ENCODE measurements at regions not wholly inside any gene's neighbourhood (a gene's known extent, or its start where the extent isn't known, plus 50 kb on each side); places are given as distances from the start of the nearest gene placed in this dataset.

GRCh38 chr10:62732841-62733653, 71.5 kb upstream of the ADO start:
- Histone ChIP-seq H3K9me3 (replicated peaks; ENCODE audit: control insufficient read depth, insufficient read depth, low read length) (no peaks in the 10 kb centered on the region), H3K36me3 (ENCODE audit: control insufficient read depth in 2 of 2, extremely low read depth in 1 of 2, insufficient read depth in 2 of 2, low read length in 2 of 2) (no peaks in the 10 kb centered on the region), H3K4me2 (ENCODE audit: insufficient read depth, low read length) (no peak overlapping the region), H3K9ac (replicated peaks; ENCODE audit: extremely low read depth, insufficient read depth, low read length) (no peak overlapping the region), H3K4me3 (replicated peaks in 1 of 3; ENCODE audit: insufficient read depth in 1 of 3, low read depth in 1 of 3, low read length in 3 of 3) (no peak overlapping the region), H3K4me1 (ENCODE audit: control insufficient read depth, extremely low read depth, insufficient read depth, low read length) (no peaks in the 10 kb centered on the region), H3K9me1 (replicated peaks; ENCODE audit: control insufficient read depth, extremely low read depth, insufficient read depth, low read length) (no peaks in the 10 kb centered on the region), H3K27me3 (ENCODE audit: control insufficient read depth in 2 of 2, insufficient read depth in 2 of 2, low read length in 2 of 2) (peaks cover 0 to 6% of the 10 kb centered on the region in 2 experiments), H2AFZ (ENCODE audit: low read depth, low read length) (no peak overlapping the region), H3K27ac (ENCODE audit: insufficient read depth, low read depth, low read length) (no peak overlapping the region), H4K20me1 (replicated peaks; ENCODE audit: control insufficient read depth, extremely low read depth, insufficient read depth, low read length) (no peaks in the 10 kb centered on the region), H3K79me2 (ENCODE audit: control insufficient read depth, insufficient read depth, low read length) (no peaks in the 10 kb centered on the region)
- no peak for DNase-seq (ENCODE audit: low read depth, low spot score)
- POLR2A ChIA-PET: no interaction called here
- TF ChIP-seq POLR2A (IDR thresholded peaks at IDR 0.05; ENCODE audit: low read depth, low read length) (no peak), FOS (IDR thresholded peaks at IDR 0.05; ENCODE audit: borderline replicate concordance, insufficient read depth, low read length) (no peak), JUN (IDR thresholded peaks at IDR 0.05; ENCODE audit: borderline replicate concordance, insufficient read depth, insufficient read length, low read depth) (no peak), MAX (IDR thresholded peaks at IDR 0.05; ENCODE audit: insufficient read depth, insufficient read length) (no peak), EZH2 (IDR thresholded peaks at IDR 0.05; ENCODE audit: borderline replicate concordance, low read depth, low read length, severe bottlenecking) (no peak), GATA2 (IDR thresholded peaks at IDR 0.05; ENCODE audit: insufficient read depth, insufficient read length, low read depth, low read length) (no peak), MYC (IDR thresholded peaks at IDR 0.05; ENCODE audit: low read depth, low read length) (no peak), CTCF (IDR thresholded peaks at IDR 0.05; ENCODE audit: extremely low read depth in 1 of 2, insufficient read depth in 1 of 2, low read depth in 1 of 2, low read length in 2 of 2) (no peak)
- intact Hi-C loops (cut with micrococcal nuclease): no loop called here
- no TSS peak for BruUV-seq (replicated peaks)
- dilution Hi-C loops (cut with MboI; ENCODE audit: extremely low pct_ligation_motif_present, low sequenced_read_pairs): no loop called here
- CTCF ChIA-PET: interaction anchor here (0.8 kb wide), 1 partner anchor 123 kb away, joined by 3 read pairs; no protein-coding TSS in a partner anchor
- FAIRE-seq: no peak
